MM.1S (cell line): ENCODE measurements at regions not wholly inside any gene's neighbourhood (a gene's known extent, or its start where the extent isn't known, plus 50 kb on each side); places are given as distances from the start of the nearest gene placed in this dataset.

Source experiments
- EZH2 ChIP-seq: fragments of 300-600 bp; sonication (generic); optimal IDR thresholded peaks from 2 replicates; pipeline ENCODE3; 2017; ENCODE audit warnings: low read depth, mild to moderate bottlenecking, antibody characterized with exemption, low read length, mixed read lengths
- EZH2phosphoT487 ChIP-seq: fragments of 300-600 bp; sonication (generic); IDR thresholded peaks from 2 replicates; pipeline ENCODE4 v1.6.1; 2018; ENCODE audit warnings: antibody characterized with exemption, low read length
- TF ChIP-seq, protein P1 (sequence below): fragments of 300-600 bp; sonication (generic); IDR thresholded peaks from 2 replicates; pipeline ENCODE4 v1.5.1; 2016; ENCODE audit warnings: antibody characterized with exemption, low read length, mixed read lengths

DNA sequence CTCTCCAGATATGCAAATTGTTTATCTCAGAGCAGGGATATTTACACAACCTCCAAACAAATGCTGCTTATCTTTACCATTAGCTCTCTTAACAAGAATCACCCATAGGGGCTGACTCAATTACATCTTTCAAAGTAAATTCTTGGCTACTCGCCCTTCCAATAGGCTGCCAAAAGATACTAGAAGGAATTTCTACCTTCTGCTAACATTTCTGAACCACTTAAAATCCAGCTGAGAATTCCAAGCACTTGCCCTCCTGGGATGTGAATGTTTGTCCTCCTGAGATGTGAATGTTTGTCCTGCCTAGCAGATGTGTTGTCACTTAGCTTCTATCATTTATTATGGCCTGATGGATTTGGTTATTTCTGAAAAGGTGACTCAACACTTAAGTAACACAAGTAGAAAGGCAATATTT lies 388.0 kb downstream of the GJA1 start:
- TF ChIP-seq, protein P1, sequence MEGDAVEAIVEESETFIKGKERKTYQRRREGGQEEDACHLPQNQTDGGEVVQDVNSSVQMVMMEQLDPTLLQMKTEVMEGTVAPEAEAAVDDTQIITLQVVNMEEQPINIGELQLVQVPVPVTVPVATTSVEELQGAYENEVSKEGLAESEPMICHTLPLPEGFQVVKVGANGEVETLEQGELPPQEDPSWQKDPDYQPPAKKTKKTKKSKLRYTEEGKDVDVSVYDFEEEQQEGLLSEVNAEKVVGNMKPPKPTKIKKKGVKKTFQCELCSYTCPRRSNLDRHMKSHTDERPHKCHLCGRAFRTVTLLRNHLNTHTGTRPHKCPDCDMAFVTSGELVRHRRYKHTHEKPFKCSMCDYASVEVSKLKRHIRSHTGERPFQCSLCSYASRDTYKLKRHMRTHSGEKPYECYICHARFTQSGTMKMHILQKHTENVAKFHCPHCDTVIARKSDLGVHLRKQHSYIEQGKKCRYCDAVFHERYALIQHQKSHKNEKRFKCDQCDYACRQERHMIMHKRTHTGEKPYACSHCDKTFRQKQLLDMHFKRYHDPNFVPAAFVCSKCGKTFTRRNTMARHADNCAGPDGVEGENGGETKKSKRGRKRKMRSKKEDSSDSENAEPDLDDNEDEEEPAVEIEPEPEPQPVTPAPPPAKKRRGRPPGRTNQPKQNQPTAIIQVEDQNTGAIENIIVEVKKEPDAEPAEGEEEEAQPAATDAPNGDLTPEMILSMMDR, result no peak
- TF ChIP-seq EZH2phosphoT487 (no peak), EZH2 (no peak)
